GM13976 (cell line): ENCODE measurements at regions not wholly inside any gene's neighbourhood (a gene's known extent, or its start where the extent isn't known, plus 50 kb on each side); places are given as distances from the start of the nearest gene placed in this dataset.

Source experiments
- DNase-seq: peaks from one replicate; pipeline ENCODE4 v3.0.0; 2012; ENCODE audit warnings: low spot score
- CTCF ChIP-seq: IDR thresholded peaks from 2 replicates; pipeline ENCODE4 v1.5.1; 2012; ENCODE audit warnings: borderline replicate concordance, mild to moderate bottlenecking; ENCODE audit not compliant: insufficient read depth; ENCODE audit errors: extremely low read depth, missing control alignments, control extremely low read depth
- in situ Hi-C: fragments of 300-500 bp; cut with MboI; formaldehyde crosslinking; loops from one replicate; pipeline ENCODE4 v1.12.0; 2022; ENCODE audit warnings: low sequenced_read_pairs, mixed read lengths, inconsistent platforms; ENCODE audit not compliant: unreplicated experiment

GRCh38 chr13:55302568-55302967, 1838.2 kb upstream of the PRR20A start:
- TF ChIP-seq CTCF = no peak
- no peak for DNase-seq
- in situ Hi-C loops = no loop called here

GRCh38 chr13:55307909-55308308, 1832.8 kb upstream of the PRR20A start:
- TF ChIP-seq CTCF = no peak
- in situ Hi-C loops = no loop called here
- no peak for DNase-seq

- no peak for DNase-seq
- in situ Hi-C loops = no loop called here
Measured at GRCh38 chr13:55341891-55342290, 1798.8 kb upstream of the PRR20A start.

GRCh38 chr13:55345224-55345623, 1795.5 kb upstream of the PRR20A start:
- in situ Hi-C loops = no loop called here
- TF ChIP-seq CTCF = no peak
- no peak for DNase-seq

More at GRCh38 chr13:55341891-55342290, 1798.8 kb upstream of the PRR20A start:
- TF ChIP-seq CTCF = no peak

- in situ Hi-C loops = no loop called here
- no peak for DNase-seq
- TF ChIP-seq CTCF = no peak
Measured at GRCh38 chr13:55347528-55347927, 1793.2 kb upstream of the PRR20A start.

GRCh38 chr13:55359067-55359466, 1781.7 kb upstream of the PRR20A start:
- no peak for DNase-seq
- TF ChIP-seq CTCF = no peak
- in situ Hi-C loops = no loop called here

- no peak for DNase-seq
- in situ Hi-C loops = no loop called here
- TF ChIP-seq CTCF = no peak
Measured at GRCh38 chr13:55361141-55361540, 1779.6 kb upstream of the PRR20A start.
